Chondrocyte (in vitro differentiated cells): ENCODE measurements at regions not wholly inside any gene's neighbourhood (a gene's known extent, or its start where the extent isn't known, plus 50 kb on each side); places are given as distances from the start of the nearest gene placed in this dataset.

ENCODE experiments used
- DNase-seq: peaks from one replicate; pipeline ENCODE4 v3.0.0; 2021; ENCODE audit warnings: mixed read lengths, low spot score
- H3K27ac Mint-ChIP-seq: one replicate; pipeline ENCODE4 v1.8.0; 2021; ENCODE audit warnings: mild to moderate bottlenecking, moderate library complexity, mixed read lengths; ENCODE audit not compliant: unreplicated experiment
- H3K27me3 Mint-ChIP-seq: 2 replicates; pipeline ENCODE4 v1.8.0; 2021; ENCODE audit warnings: low read depth, mixed read lengths
- H3K36me3 Mint-ChIP-seq: 2 replicates; pipeline ENCODE4 v1.8.0; 2021; ENCODE audit warnings: low read depth, mixed read lengths
- H3K4me1 Mint-ChIP-seq: 2 replicates; pipeline ENCODE4 v1.8.0; 2021; ENCODE audit warnings: low read depth, mild to moderate bottlenecking, mixed read lengths
- H3K4me3 Mint-ChIP-seq: one replicate; pipeline ENCODE4 v1.8.0; 2021; ENCODE audit warnings: mild to moderate bottlenecking, moderate library complexity, mixed read lengths; ENCODE audit not compliant: unreplicated experiment
- H3K9me3 Mint-ChIP-seq: 2 replicates; pipeline ENCODE4 v1.8.0; 2021; ENCODE audit warnings: low read depth, mixed read lengths
- CTCF ChIP-seq: fragments of 200-600 bp; sonication (generic); IDR thresholded peaks from 2 replicates; pipeline ENCODE4 v1.5.0; 2021; ENCODE audit warnings: antibody characterized with exemption, mild to moderate bottlenecking, moderate library complexity

DNA sequence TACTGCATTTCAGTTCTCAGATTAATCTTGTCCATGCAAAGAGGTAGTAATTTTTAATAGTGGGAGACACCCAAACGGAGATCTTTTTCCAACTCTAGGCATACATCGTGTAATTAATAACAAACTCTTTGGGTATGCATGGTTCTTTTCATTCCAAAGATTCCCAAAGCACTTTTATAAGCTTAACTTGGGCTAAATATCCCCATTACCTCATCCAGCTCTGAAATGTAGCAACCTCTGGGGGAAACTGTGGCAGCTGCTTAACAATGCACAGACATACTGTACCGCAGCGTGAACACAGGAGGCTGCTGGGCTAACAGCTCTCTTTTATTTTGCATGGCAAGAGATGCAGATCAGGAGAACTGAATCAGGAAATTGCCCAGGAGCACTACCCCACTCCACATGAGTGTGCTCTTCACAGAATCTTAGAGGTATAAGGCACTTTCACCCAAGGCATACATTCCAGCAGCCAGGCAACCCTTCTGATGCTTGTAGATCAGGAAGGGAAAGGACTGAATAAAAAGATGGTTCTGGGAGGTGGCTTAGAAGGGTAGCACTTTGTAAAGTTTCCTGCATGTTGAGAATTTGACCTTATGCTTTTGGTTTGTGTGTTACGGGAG lies 114.4 kb upstream of the GLI3 start:
- Mint-ChIP-seq H3K27me3 (no peaks in the 10 kb centered on the region), H3K27ac (peak overlapping the region; percentile 19), H3K4me3 (no peak overlapping the region), H3K9me3 (peaks cover 6% of the 10 kb centered on the region), H3K4me1 (peaks cover 24% of the 10 kb centered on the region), H3K36me3 (no peaks in the 10 kb centered on the region)
- DNase-seq, result no peak
- TF ChIP-seq CTCF, result no peak

GRCh38 chr7:42350801-42351200 lies 113.8 kb upstream of the GLI3 start:
- Mint-ChIP-seq H3K4me3 (no peak overlapping the region), H3K27ac (no peak overlapping the region)
- TF ChIP-seq CTCF, result no peak

DNA sequence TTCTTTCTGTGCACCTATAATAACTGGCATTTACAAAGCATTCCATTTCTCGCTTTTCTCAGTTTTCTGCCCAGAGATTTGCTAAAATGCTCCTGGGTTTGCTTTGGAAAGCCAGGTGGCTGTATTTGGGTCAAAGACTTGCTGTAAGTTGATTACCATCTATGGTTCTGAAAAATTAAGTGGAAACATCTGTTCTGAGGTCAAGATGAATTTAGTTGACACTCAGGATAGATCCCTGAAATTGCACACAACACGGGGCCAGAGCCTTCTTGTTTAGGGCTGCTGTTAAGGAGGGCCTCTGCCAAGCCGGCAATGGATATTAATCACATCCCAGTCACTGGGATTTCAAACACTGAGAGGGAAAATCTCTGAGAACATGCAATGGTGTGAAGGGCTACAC lies 111.6 kb upstream of the GLI3 start:
- no peak for DNase-seq
- no peak for TF ChIP-seq CTCF
- Mint-ChIP-seq H3K27ac (no peak overlapping the region), H3K4me1 (peaks cover 24% of the 10 kb centered on the region), H3K27me3 (no peaks in the 10 kb centered on the region), H3K9me3 (peaks cover 6% of the 10 kb centered on the region), H3K4me3 (no peak overlapping the region), H3K36me3 (no peaks in the 10 kb centered on the region)

More at GRCh38 chr7:42350801-42351200, 113.8 kb upstream of the GLI3 start:
- Mint-ChIP-seq H3K4me1 (peaks cover 24% of the 10 kb centered on the region), H3K9me3 (peaks cover 6% of the 10 kb centered on the region), H3K36me3 (no peaks in the 10 kb centered on the region), H3K27me3 (no peaks in the 10 kb centered on the region)
- DNase-seq, result no peak

GRCh38 chr7:42348071-42348470 lies 111.1 kb upstream of the GLI3 start:
- DNase-seq, result no peak
- H3K27ac Mint-ChIP-seq, result no peak overlapping the region
- H3K36me3 Mint-ChIP-seq, result no peaks in the 10 kb centered on the region
- peaks cover 24% of the 10 kb centered on the region for H3K4me1 Mint-ChIP-seq
- peaks cover 6% of the 10 kb centered on the region for H3K9me3 Mint-ChIP-seq
- TF ChIP-seq CTCF, result no peak
- H3K4me3 Mint-ChIP-seq, result no peak overlapping the region
- H3K27me3 Mint-ChIP-seq, result no peaks in the 10 kb centered on the region

- peaks cover 24% of the 10 kb centered on the region for H3K4me1 Mint-ChIP-seq
- H3K27me3 Mint-ChIP-seq, result no peaks in the 10 kb centered on the region
- no peak overlapping the region for H3K4me3 Mint-ChIP-seq
- no peak for TF ChIP-seq CTCF
- DNase-seq, result no peak
- no peak overlapping the region for H3K27ac Mint-ChIP-seq
- H3K36me3 Mint-ChIP-seq, result no peaks in the 10 kb centered on the region
- peaks cover 6% of the 10 kb centered on the region for H3K9me3 Mint-ChIP-seq
These were observed 110.6 kb upstream of the GLI3 start for GRCh38 chr7:42347616-42348015.
